OCI-LY7 (cell line): ENCODE measurements at regions not wholly inside any gene's neighbourhood (a gene's known extent, or its start where the extent isn't known, plus 50 kb on each side); places are given as distances from the start of the nearest gene placed in this dataset.

ENCODE experiments used
- CTCF ChIP-seq: fragments of 200-600 bp; sonication (generic); conservative IDR thresholded peaks from 2 replicates; pipeline ENCODE4 v1.5.1; 2014; ENCODE audit warnings: mild to moderate bottlenecking, antibody characterized with exemption, low read length, moderate library complexity, mixed read lengths
- EZH2phosphoT487 ChIP-seq: fragments of 200-600 bp; sonication (generic); IDR thresholded peaks from 2 replicates; pipeline ENCODE4 v1.6.1; 2018; ENCODE audit warnings: low read depth, borderline replicate concordance, mild to moderate bottlenecking, mixed run types, antibody characterized with exemption, low read length, moderate library complexity, mixed read lengths

- TF ChIP-seq CTCF (no peak), EZH2phosphoT487 (no peak)
Observed at GRCh38 chr1:53409233-53409632, 50.0 kb upstream of the DMRTB1 start.
